HepG2 (cell line): ENCODE measurements at regions not wholly inside any gene's neighbourhood (a gene's known extent, or its start where the extent isn't known, plus 50 kb on each side); places are given as distances from the start of the nearest gene placed in this dataset.

Source experiments
- FOXK2 ChIP-seq: fragments of 450-650 bp; IDR thresholded peaks from 2 replicates; pipeline ENCODE4 v1.6.1; 2016
- KLF11 ChIP-seq: IDR thresholded peaks from 2 replicates; pipeline ENCODE4 v1.6.1; 2016; ENCODE audit warnings: missing compliant biosample characterization
- MED13 ChIP-seq: sonication (generic); formaldehyde crosslinking; IDR thresholded peaks from 2 replicates; pipeline ENCODE4 v1.5.0; 2020; ENCODE audit warnings: missing genetic modification reagents
- NAIF1 ChIP-seq: sonication (generic); formaldehyde crosslinking; IDR thresholded peaks from 2 replicates; pipeline ENCODE4 v1.5.0; 2020; ENCODE audit warnings: mild to moderate bottlenecking, missing genetic modification reagents, borderline replicate concordance
- RBM22 ChIP-seq: fragments of 200-400 bp; formaldehyde crosslinking; optimal IDR thresholded peaks from 2 replicates; pipeline ENCODE3; 2017; ENCODE audit warnings: mild to moderate bottlenecking, low read length, moderate library complexity
- SP5 ChIP-seq: IDR thresholded peaks from 2 replicates; pipeline ENCODE4 v1.6.1; 2016; ENCODE audit warnings: low read depth, borderline replicate concordance
- ZBTB1 ChIP-seq: sonication (generic); formaldehyde crosslinking; IDR thresholded peaks from 2 replicates; pipeline ENCODE4 v1.4.0; 2020; ENCODE audit warnings: missing genetic modification reagents, borderline replicate concordance
- ZNF292 ChIP-seq: sonication (generic); formaldehyde crosslinking; IDR thresholded peaks from 2 replicates; pipeline ENCODE4 v1.8.1; 2022; ENCODE audit warnings: mild to moderate bottlenecking, low read depth, missing genetic modification reagents, borderline replicate concordance
- ZNF570 ChIP-seq: sonication (generic); formaldehyde crosslinking; IDR thresholded peaks from 2 replicates; pipeline ENCODE4 v1.4.0; 2020; ENCODE audit warnings: mild to moderate bottlenecking, missing genetic modification reagents, borderline replicate concordance
- ZNF672 ChIP-seq: sonication (generic); formaldehyde crosslinking; IDR thresholded peaks from 2 replicates; pipeline ENCODE4 v1.8.1; 2022; ENCODE audit warnings: missing genetic modification reagents
- TF ChIP-seq, protein P1 (sequence below): sonication (generic); formaldehyde crosslinking; IDR thresholded peaks from 2 replicates; pipeline ENCODE4 v1.4.0; 2020; ENCODE audit warnings: low read depth, missing genetic modification reagents
- TF ChIP-seq, protein P2 (sequence below): sonication (generic); formaldehyde crosslinking; IDR thresholded peaks from 2 replicates; pipeline ENCODE4 v1.5.1; 2020; ENCODE audit warnings: missing genetic modification reagents, mild to moderate bottlenecking, borderline replicate concordance
- TF ChIP-seq, protein P3 (sequence below): sonication (generic); formaldehyde crosslinking; IDR thresholded peaks from 2 replicates; pipeline ENCODE4 v1.4.0; 2020; ENCODE audit warnings: missing genetic modification reagents, mild to moderate bottlenecking, borderline replicate concordance
- TF ChIP-seq, protein P4 (sequence below): sonication (generic); formaldehyde crosslinking; IDR thresholded peaks from 2 replicates; pipeline ENCODE4 v1.9.0; 2021; ENCODE audit warnings: missing genetic modification reagents, borderline replicate concordance
- TF ChIP-seq, protein P5 (sequence below): sonication (generic); formaldehyde crosslinking; IDR thresholded peaks from 2 replicates; pipeline ENCODE4 v1.4.0; 2020; ENCODE audit warnings: missing genetic modification reagents, borderline replicate concordance
- TF ChIP-seq, protein P6 (sequence below): sonication (generic); formaldehyde crosslinking; IDR thresholded peaks from 2 replicates; pipeline ENCODE4 v1.8.0; 2022; ENCODE audit warnings: mild to moderate bottlenecking, missing genetic modification reagents; ENCODE audit not compliant: insufficient replicate concordance

DNA sequence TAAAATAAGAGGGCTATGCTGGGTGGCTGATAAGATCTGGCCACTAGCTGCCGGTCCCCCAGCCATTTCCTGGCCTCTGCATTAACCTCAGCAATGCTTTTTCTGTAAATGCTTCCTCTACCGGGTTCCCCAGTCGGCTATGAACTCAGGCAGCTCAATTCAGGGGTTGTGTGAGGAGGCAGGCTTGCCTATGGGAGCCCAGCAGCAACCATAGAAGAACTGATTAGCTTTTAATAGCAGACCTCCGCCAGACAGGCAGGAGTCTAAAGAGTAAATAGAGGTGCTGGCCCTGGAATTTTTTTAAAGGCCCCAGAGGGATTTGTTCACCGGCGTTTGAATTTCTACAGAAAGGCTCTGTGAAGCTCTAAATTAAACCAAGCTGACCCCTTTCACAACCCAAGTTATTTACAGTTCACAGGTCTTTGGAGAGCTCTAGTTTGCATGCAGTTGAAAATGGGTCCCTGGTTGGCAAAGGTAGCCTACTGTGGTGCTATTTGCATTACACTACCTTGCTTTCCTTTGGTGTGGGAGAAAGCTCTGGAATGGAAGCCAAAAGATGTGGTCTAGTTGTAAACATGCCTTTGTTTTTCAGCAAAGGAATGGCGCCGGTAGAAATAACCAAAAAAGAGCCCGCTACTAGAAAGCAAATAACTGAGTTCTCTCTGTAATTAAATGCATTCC is 289.7 kb upstream of the SEMA6A start (continued):
- TF ChIP-seq, protein P1, sequence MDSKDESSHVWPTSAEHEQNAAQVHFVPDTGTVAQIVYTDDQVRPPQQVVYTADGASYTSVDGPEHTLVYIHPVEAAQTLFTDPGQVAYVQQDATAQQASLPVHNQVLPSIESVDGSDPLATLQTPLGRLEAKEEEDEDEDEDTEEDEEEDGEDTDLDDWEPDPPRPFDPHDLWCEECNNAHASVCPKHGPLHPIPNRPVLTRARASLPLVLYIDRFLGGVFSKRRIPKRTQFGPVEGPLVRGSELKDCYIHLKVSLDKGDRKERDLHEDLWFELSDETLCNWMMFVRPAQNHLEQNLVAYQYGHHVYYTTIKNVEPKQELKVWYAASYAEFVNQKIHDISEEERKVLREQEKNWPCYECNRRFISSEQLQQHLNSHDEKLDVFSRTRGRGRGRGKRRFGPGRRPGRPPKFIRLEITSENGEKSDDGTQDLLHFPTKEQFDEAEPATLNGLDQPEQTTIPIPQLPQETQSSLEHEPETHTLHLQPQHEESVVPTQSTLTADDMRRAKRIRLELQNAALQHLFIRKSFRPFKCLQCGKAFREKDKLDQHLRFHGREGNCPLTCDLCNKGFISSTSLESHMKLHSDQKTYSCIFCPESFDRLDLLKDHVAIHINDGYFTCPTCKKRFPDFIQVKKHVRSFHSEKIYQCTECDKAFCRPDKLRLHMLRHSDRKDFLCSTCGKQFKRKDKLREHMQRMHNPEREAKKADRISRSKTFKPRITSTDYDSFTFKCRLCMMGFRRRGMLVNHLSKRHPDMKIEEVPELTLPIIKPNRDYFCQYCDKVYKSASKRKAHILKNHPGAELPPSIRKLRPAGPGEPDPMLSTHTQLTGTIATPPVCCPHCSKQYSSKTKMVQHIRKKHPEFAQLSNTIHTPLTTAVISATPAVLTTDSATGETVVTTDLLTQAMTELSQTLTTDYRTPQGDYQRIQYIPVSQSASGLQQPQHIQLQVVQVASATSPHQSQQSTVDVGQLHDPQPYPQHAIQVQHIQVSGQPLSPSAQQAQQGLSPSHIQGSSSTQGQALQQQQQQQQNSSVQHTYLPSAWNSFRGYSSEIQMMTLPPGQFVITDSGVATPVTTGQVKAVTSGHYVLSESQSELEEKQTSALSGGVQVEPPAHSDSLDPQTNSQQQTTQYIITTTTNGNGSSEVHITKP, result no peak
- TF ChIP-seq ZNF292 (CRISPR knock-in tag) (peak; percentile 49), RBM22 (no peak), ZNF570 (no peak), MED13 (CRISPR knock-in tag) (peak; percentile 83), KLF11 (CRISPR knock-in tag) (no peak), ZNF672 (no peak), FOXK2 (peak; percentile 65; the same call in 1 of the 2 replicates), ZBTB1 (CRISPR knock-in tag) (no peak), NAIF1 (CRISPR knock-in tag) (no peak), SP5 (CRISPR knock-in tag) (0 out of 2 replicates have a peak, but pooled peaks have one; percentile 23)
- TF ChIP-seq, protein P2, sequence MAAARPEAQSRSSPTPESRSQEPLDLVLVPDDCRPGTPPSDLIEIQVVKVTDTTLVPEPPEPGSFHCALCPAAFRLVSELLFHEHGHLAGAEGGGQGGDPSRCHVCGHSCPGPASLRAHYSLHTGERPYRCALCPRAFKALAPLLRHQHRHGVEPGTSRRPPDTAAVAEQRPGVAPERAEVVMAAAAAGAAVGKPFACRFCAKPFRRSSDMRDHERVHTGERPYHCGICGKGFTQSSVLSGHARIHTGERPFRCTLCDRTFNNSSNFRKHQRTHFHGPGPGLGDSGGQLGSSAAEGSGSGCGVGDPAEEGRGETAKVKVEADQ, result no peak; the same call in 1 of the 2 replicates
- TF ChIP-seq, protein P3, sequence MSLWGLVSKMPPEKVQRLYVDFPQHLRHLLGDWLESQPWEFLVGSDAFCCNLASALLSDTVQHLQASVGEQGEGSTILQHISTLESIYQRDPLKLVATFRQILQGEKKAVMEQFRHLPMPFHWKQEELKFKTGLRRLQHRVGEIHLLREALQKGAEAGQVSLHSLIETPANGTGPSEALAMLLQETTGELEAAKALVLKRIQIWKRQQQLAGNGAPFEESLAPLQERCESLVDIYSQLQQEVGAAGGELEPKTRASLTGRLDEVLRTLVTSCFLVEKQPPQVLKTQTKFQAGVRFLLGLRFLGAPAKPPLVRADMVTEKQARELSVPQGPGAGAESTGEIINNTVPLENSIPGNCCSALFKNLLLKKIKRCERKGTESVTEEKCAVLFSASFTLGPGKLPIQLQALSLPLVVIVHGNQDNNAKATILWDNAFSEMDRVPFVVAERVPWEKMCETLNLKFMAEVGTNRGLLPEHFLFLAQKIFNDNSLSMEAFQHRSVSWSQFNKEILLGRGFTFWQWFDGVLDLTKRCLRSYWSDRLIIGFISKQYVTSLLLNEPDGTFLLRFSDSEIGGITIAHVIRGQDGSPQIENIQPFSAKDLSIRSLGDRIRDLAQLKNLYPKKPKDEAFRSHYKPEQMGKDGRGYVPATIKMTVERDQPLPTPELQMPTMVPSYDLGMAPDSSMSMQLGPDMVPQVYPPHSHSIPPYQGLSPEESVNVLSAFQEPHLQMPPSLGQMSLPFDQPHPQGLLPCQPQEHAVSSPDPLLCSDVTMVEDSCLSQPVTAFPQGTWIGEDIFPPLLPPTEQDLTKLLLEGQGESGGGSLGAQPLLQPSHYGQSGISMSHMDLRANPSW (CRISPR knock-in tag), result no peak
- TF ChIP-seq, protein P4, sequence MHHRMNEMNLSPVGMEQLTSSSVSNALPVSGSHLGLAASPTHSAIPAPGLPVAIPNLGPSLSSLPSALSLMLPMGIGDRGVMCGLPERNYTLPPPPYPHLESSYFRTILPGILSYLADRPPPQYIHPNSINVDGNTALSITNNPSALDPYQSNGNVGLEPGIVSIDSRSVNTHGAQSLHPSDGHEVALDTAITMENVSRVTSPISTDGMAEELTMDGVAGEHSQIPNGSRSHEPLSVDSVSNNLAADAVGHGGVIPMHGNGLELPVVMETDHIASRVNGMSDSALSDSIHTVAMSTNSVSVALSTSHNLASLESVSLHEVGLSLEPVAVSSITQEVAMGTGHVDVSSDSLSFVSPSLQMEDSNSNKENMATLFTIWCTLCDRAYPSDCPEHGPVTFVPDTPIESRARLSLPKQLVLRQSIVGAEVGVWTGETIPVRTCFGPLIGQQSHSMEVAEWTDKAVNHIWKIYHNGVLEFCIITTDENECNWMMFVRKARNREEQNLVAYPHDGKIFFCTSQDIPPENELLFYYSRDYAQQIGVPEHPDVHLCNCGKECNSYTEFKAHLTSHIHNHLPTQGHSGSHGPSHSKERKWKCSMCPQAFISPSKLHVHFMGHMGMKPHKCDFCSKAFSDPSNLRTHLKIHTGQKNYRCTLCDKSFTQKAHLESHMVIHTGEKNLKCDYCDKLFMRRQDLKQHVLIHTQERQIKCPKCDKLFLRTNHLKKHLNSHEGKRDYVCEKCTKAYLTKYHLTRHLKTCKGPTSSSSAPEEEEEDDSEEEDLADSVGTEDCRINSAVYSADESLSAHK (CRISPR knock-in tag), result no peak
- TF ChIP-seq, protein P5, sequence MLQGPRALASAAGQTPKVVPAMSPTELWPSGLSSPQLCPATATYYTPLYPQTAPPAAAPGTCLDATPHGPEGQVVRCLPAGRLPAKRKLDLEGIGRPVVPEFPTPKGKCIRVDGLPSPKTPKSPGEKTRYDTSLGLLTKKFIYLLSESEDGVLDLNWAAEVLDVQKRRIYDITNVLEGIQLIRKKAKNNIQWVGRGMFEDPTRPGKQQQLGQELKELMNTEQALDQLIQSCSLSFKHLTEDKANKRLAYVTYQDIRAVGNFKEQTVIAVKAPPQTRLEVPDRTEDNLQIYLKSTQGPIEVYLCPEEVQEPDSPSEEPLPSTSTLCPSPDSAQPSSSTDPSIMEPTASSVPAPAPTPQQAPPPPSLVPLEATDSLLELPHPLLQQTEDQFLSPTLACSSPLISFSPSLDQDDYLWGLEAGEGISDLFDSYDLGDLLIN (CRISPR knock-in tag), result no peak
- TF ChIP-seq, protein P6, sequence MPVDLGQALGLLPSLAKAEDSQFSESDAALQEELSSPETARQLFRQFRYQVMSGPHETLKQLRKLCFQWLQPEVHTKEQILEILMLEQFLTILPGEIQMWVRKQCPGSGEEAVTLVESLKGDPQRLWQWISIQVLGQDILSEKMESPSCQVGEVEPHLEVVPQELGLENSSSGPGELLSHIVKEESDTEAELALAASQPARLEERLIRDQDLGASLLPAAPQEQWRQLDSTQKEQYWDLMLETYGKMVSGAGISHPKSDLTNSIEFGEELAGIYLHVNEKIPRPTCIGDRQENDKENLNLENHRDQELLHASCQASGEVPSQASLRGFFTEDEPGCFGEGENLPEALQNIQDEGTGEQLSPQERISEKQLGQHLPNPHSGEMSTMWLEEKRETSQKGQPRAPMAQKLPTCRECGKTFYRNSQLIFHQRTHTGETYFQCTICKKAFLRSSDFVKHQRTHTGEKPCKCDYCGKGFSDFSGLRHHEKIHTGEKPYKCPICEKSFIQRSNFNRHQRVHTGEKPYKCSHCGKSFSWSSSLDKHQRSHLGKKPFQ, result no peak
